GM12865 (cell line): ENCODE measurements at regions not wholly inside any gene's neighbourhood (a gene's known extent, or its start where the extent isn't known, plus 50 kb on each side); places are given as distances from the start of the nearest gene placed in this dataset.

Experiments used
- DNase-seq: peaks from one replicate; pipeline ENCODE4 v3.0.0; 2010; ENCODE audit warnings: low read depth
- H3K4me3 ChIP-seq: 2 replicates; pipeline ENCODE4 v1.5.1; 2011; ENCODE audit warnings: mild to moderate bottlenecking, low read depth, low read length, control low read depth
- CTCF ChIP-seq: IDR thresholded peaks from 2 replicates; pipeline ENCODE4 v1.5.1; 2011; ENCODE audit warnings: low read length, control low read depth, low read depth, inconsistent platforms; ENCODE audit not compliant: insufficient read depth; ENCODE audit errors: missing control alignments

DNA sequence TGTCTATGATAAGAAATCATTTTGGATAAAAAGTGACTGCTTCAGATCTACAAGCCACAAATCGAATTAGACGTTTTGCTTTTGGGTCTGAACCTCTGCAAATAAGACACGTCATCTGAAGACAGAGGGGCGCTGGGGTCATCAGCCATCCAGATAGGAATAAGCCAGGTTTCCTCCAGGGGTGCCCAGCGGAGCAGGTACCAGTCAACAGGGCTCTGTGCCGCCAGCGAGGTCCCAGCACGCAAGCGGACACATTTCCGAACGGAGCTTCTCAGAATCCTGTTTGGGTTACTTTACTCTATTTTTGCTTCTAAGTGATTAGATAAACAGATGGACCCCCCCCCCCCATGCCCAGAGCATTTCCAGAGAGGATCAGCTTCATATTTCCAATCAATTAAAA lies 873.8 kb downstream of the BRD1 start:
- H3K4me3 ChIP-seq: no peak overlapping the region
- no peak for DNase-seq
- no peak for TF ChIP-seq CTCF

DNA sequence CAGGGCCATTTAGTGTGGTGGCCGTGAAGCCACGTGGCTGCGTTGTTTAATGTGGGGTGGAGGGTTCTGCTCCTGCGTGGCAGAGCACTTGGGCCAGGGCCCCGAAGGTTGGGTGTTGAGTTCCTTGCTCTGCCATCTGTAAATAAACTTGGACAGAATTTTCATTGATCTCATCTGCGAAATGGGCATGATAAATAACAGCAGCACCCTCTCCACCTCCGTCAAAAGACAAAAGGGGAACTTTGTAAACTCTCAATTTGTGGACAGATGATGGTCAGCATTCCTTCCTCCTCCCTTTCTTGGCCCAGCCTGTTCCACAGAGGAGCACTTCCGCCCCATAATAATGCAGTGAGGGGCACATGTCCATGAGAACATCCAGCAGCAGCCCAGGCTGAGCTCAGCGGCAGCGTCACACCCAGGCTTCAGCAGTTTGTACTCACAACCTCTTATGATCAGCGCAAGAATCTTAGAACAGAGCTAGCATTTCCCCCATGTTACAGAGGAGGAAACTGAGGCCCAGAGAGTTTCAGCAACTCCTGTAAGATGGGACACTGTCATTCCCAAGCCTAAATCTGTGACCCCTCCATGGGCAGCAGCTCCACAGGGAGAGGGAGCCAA lies 874.5 kb downstream of the BRD1 start:
- TF ChIP-seq CTCF: no peak
- no peak for DNase-seq
- no peak overlapping the region for H3K4me3 ChIP-seq

GRCh38 chr22:48952256-48953102 lies 875.2 kb downstream of the BRD1 start:
- DNase-seq: no peak
- H3K4me3 ChIP-seq: no peak overlapping the region
- no peak for TF ChIP-seq CTCF

GRCh38 chr22:48951836-48952235 lies 875.8 kb downstream of the BRD1 start:
- DNase-seq: no peak
- TF ChIP-seq CTCF: no peak
- H3K4me3 ChIP-seq: no peak overlapping the region

- no peak overlapping the region for H3K4me3 ChIP-seq
- no peak for TF ChIP-seq CTCF
- no peak for DNase-seq
These were observed 877.3 kb downstream of the BRD1 start for GRCh38 chr22:48950151-48950915.

GRCh38 chr22:48949375-48950149 lies 878.1 kb downstream of the BRD1 start:
- no peak for DNase-seq
- H3K4me3 ChIP-seq: no peak overlapping the region
- no peak for TF ChIP-seq CTCF
